ENCODE measurements at regions not wholly inside any gene's neighbourhood (a gene's known extent, or its start where the extent isn't known, plus 50 kb on each side); places are given as distances from the start of the nearest gene placed in this dataset.

DNA sequence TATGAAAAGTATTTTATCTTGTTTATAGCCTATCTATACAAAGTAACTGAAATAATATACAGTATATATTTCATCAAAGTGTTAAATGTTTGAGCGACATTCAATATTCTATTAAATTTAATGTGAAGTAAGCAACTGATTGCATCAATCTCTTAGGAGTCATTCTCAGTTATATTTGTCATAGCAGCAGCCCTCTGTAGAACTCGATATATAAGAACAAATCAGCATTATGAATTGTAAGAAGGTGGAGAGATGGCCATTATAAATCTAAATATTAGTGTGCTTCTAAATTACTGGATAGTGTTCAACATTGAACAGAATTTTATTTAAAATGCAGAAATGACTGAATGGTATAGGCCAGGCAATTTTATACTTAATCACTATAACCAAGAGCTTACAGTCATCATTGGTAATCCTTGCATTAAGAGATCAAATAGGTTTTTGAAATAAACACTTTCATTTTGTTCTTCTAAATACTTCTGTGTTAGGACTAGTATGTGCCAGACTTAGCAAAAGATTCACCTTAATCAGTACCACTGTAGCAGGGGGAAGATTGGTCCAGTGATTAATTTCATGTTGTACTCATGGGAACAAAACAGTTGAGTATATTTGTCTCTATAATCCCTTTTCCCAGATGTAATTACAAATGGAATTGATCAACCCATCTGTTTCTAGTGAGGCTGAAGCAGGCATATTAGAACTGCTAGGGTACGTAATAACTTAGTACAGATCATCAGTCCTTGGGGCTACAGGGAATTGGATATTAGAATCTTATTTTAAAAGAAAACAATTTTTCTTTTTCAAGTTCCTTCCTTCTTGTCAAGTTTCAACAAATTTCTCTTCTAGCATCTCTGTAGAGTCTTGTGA, 108.3 kb upstream of the TYRP1 start:
- DNase-seq, result no peak
- intact Hi-C loops (cut with DNase I), result no loop called here

- intact Hi-C loops (cut with DNase I), result no loop called here
- no peak for DNase-seq
These were observed 97.8 kb upstream of the TYRP1 start for GRCh38 chr9:12595400-12595799.

GRCh38 chr9:12604164-12604821, 88.9 kb upstream of the TYRP1 start:
- DNase-seq, result no peak
- intact Hi-C loops (cut with DNase I), result no loop called here

GRCh38 chr9:12612211-12612770, 80.9 kb upstream of the TYRP1 start:
- intact Hi-C loops (cut with DNase I), result no loop called here
- DNase-seq, result no peak

DNA sequence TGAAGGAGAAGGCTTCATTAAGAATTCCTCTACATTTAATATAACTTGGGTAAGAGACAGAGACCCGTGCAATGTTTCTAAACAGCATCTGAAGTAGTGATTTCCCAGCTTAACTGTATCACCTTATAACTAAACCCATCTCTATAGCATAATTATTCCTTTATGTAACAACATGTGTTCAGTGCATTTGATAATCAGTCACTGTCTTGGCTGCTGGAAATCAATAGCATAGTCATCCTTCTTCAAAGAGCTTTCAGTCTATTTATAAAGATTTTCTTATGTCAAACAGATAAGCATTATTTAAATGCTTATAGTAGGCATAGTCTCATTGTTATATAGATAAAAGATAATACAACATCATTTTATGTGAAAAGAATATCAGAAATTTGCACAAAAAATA, 80.1 kb upstream of the TYRP1 start:
- DNase-seq, result no peak
- intact Hi-C loops (cut with DNase I), result no loop called here

GRCh38 chr9:12614488-12614887, 78.7 kb upstream of the TYRP1 start:
- no peak for DNase-seq
- intact Hi-C loops (cut with DNase I), result no loop called here

- intact Hi-C loops (cut with DNase I), result no loop called here
- DNase-seq, result no peak
These were observed 74.2 kb upstream of the TYRP1 start for GRCh38 chr9:12618956-12619355.

DNA sequence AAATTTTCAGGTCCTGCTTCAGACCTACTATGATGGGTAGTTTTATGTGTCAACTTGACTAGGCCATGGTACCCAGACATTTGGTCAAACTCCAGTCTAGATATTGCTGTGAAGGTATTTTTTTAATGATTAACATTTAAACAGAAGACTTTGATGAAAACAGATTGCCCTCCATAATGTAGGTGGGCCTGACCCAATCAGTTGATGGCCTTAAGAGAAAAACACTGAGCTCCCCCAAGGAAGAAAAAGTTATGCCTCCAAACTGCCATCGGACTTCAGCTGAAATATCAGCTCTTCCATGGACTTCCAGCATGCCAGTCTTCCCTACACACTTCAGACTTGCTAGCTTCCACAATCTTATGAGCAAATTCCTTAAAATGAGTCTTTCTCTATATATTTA, 67.3 kb upstream of the TYRP1 start:
- intact Hi-C loops (cut with DNase I), result no loop called here

GRCh38 chr9:12627096-12627495, 66.1 kb upstream of the TYRP1 start:
- intact Hi-C loops (cut with DNase I), result no loop called here
- DNase-seq, result no peak

More for the DNA sequence above, 67.3 kb upstream of the TYRP1 start:
- DNase-seq, result no peak

DNA sequence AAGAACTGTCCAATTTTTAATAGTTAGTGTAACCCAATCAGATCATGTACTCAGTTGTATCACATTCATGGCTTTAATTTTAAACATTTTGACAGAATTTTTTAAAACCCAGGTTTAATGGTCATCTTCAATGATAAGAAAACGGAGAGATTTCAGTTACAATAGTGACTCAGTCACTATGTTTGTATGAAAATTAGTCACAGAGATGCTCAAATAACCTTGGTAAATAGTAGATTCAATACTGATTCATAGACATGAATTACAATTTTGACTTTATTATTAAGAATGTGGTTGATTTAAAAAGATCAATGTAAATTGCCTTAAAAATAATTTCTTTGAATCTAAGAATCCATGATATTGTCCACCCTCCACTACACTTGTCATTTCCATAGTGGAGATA, 64.6 kb upstream of the TYRP1 start:
- intact Hi-C loops (cut with DNase I), result no loop called here
- no peak for DNase-seq

GRCh38 chr9:12629067-12629466, 64.1 kb upstream of the TYRP1 start:
- no peak for DNase-seq
- intact Hi-C loops (cut with DNase I), result no loop called here

GRCh38 chr9:12631866-12632265, 61.3 kb upstream of the TYRP1 start:
- intact Hi-C loops (cut with DNase I), result no loop called here
- no peak for DNase-seq

GRCh38 chr9:12633016-12633765, 60.0 kb upstream of the TYRP1 start:
- intact Hi-C loops (cut with DNase I), result no loop called here
- DNase-seq, result no peak

DNA sequence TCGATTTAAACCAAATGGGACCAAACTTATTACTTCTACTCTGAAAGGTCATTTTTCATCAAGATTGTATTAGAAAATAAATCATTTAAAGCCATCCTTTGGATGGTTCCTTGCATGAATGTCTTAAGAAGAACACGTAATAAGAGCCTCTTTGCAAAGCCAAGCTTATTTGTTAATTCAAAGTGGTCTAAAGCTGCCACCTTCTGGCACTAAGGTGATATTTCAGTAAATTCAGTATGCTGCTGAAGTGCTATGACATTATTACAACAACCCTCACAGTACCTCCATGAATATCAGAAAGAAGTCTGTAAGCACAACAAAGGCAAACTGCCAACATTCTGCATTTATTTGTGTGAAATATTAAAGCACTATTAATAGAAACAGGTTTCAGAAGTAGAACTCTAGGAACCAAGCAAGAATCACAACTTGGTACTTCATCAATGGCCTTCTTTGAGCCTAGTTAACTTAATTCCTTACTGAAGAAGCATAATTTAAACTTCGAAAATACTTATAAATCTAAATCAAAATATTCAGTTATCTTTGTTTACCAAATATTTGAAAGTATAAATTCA, 53.1 kb upstream of the TYRP1 start:
- intact Hi-C loops (cut with DNase I), result no loop called here
- no peak for DNase-seq

DNA sequence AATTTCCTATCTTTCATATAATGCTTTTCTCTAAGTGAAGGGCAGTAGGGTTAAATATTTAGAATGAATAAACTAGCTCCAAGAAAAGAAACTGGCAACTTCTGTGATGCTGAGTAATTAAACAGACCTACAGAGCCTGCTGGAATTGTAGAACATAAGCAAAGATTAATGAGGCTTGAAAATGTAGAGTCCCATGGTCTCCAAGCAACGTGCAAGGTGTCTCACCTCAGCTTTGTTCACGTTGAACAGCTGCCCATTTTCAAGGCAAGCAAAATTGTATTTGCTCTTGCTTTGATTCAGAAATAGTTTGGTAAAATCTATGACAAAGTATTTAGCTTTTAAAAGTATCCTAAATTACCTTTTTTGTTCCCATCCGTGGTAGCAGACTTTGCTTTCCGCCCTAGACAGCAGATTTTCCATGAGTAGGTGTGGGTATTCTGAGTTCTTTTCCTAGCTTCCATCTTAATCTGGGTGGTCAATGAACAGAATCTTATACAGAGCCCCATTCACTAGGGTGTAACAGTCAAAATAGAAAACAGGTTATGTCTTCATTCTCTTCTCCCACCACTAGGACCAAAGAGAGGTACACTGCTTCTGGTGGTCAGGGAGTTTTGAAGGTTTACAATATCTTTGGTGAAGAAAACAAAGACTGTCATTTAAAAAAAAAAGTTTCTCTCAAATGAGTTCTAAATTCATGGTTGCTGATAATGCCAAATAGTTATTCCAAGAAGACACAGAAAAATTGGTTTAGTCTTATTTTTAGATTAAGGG, 52.1 kb upstream of the TYRP1 start:
- intact Hi-C loops (cut with DNase I), result no loop called here
- no peak for DNase-seq
